Effector memory CD8-positive, alpha-beta T cell (primary cell): ENCODE measurements at regions not wholly inside any gene's neighbourhood (a gene's known extent, or its start where the extent isn't known, plus 50 kb on each side); places are given as distances from the start of the nearest gene placed in this dataset.
"Not testable (repeated sequence)": the region's sequence is repeated elsewhere in the genome, so short reads cannot be mapped to it uniquely, and the experiment has no call there.

Experiments used
- ATAC-seq: fragments of 150-1000 bp; cut with Tn5 transposase; replicated peaks from 2 replicates; pipeline ENCODE4 v1.10.0; 2021; ENCODE audit warnings: mild to moderate bottlenecking, moderate library complexity
- DNase-seq, 3 experiments: peaks; one replicate each; pipeline ENCODE4 v3.0.0; 2021
- H3K27ac Mint-ChIP-seq, 2 donors: one replicate each; pipeline ENCODE4 v1.8.0; 2022; ENCODE audit warnings: mild to moderate bottlenecking in 2 of 2, mixed read lengths in 2 of 2, moderate library complexity in 2 of 2
- H3K27me3 Mint-ChIP-seq, 2 donors: one replicate each; pipeline ENCODE4 v1.8.0; 2022; ENCODE audit warnings: mixed read lengths in 2 of 2
- H3K36me3 Mint-ChIP-seq: one replicate; pipeline ENCODE4 v1.8.0; 2022; ENCODE audit warnings: mild to moderate bottlenecking, moderate library complexity, mixed read lengths; ENCODE audit not compliant: insufficient read depth
- H3K4me1 Mint-ChIP-seq, 2 donors: one replicate each; pipeline ENCODE4 v1.8.0; 2022; ENCODE audit warnings: low read depth in 2 of 2, mixed read lengths in 2 of 2
- H3K4me3 Mint-ChIP-seq, 2 donors: one replicate each; pipeline ENCODE4 v1.8.0; 2022; ENCODE audit warnings: mild to moderate bottlenecking in 2 of 2, mixed read lengths in 2 of 2, moderate library complexity in 2 of 2
- H3K9me3 Mint-ChIP-seq, 2 donors: one replicate each; pipeline ENCODE4 v1.8.0; 2022; ENCODE audit warnings: mixed read lengths in 2 of 2

DNA sequence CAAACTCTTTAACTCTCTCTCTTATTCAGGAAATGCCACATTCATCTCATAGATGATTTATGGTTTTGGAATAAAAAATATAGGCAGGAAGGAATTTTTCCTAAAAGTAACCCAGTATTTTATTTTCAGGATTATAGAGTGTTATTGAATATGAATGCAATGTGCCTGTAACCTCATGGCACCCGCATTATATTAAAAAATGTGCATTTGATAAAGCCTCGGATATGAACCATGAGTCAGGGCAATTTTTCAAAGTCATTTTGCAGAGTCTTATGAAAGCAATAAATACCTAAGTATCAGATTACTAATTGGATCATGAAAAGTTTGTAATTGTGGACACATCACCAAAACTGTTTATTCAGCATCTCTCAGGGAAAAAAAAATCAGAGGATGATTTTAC, 573.8 kb downstream of the TSN start:
- H3K27ac Mint-ChIP-seq = no peak overlapping the region
- peaks cover 1 to 8% of the 10 kb centered on the region in 2 donors for H3K9me3 Mint-ChIP-seq
- no peak for ATAC-seq
- no peak overlapping the region for H3K4me3 Mint-ChIP-seq
- no peaks in the 10 kb centered on the region for H3K4me1 Mint-ChIP-seq
- H3K27me3 Mint-ChIP-seq = no peaks in the 10 kb centered on the region
- DNase-seq = no peak
- no peaks in the 10 kb centered on the region for H3K36me3 Mint-ChIP-seq

GRCh38 chr2:122333932-122334331, 578.5 kb downstream of the TSN start:
- Mint-ChIP-seq H3K27ac (no peak overlapping the region), H3K36me3 (no peaks in the 10 kb centered on the region), H3K4me1 (peaks cover 0 to 1% of the 10 kb centered on the region in 2 donors), H3K27me3 (no peaks in the 10 kb centered on the region), H3K4me3 (no peak overlapping the region), H3K9me3 (peaks cover 1 to 15% of the 10 kb centered on the region in 2 donors)
- ATAC-seq (no peak), DNase-seq (no peak)

- Mint-ChIP-seq H3K27me3 (no peaks in the 10 kb centered on the region), H3K36me3 (no peaks in the 10 kb centered on the region), H3K9me3 (peaks cover 3 to 15% of the 10 kb centered on the region in 2 donors), H3K4me3 (no peak overlapping the region), H3K4me1 (peaks cover 0 to 1% of the 10 kb centered on the region in 2 donors), H3K27ac (no peak overlapping the region)
- no peak for ATAC-seq
- no peak for DNase-seq
Measured at GRCh38 chr2:122338000-122338399, 582.5 kb downstream of the TSN start.

DNA sequence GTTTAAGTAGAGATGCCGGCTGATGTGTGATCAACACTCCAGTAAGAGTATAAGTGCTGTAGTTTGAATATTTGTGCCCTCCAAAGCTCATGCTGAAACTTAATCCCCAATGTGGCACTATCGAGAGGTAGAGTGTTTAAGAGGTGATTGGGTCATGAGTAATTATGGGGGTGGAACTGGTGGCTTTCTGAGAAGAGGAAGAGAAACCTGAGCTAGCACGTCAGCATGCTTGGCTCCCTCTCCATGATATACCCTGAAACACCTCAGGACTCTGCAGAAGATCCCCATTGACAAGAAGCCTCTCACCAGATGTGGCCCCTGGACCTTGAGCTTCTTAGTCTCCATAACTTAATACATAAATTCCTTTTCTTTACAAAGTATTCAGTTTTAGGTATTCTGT, 584.8 kb downstream of the TSN start:
- no peak overlapping the region for H3K4me3 Mint-ChIP-seq
- DNase-seq (no peak), ATAC-seq (no peak)
- no peaks in the 10 kb centered on the region for H3K27me3 Mint-ChIP-seq
- peaks cover 0 to 1% of the 10 kb centered on the region in 2 donors for H3K4me1 Mint-ChIP-seq
- H3K27ac Mint-ChIP-seq = no peak overlapping the region
- peaks cover 3 to 4% of the 10 kb centered on the region in 2 donors for H3K9me3 Mint-ChIP-seq
- H3K36me3 Mint-ChIP-seq = no peaks in the 10 kb centered on the region

- Mint-ChIP-seq H3K4me3 (no peak overlapping the region), H3K27me3 (no peaks in the 10 kb centered on the region), H3K9me3 (peaks cover 4 to 7% of the 10 kb centered on the region in 2 donors), H3K36me3 (no peaks in the 10 kb centered on the region), H3K27ac (no peak overlapping the region), H3K4me1 (peaks cover 0 to 1% of the 10 kb centered on the region in 2 donors)
- no peak for DNase-seq
- no peak for ATAC-seq
Measured at GRCh38 chr2:122341007-122341406, 585.6 kb downstream of the TSN start.

DNA sequence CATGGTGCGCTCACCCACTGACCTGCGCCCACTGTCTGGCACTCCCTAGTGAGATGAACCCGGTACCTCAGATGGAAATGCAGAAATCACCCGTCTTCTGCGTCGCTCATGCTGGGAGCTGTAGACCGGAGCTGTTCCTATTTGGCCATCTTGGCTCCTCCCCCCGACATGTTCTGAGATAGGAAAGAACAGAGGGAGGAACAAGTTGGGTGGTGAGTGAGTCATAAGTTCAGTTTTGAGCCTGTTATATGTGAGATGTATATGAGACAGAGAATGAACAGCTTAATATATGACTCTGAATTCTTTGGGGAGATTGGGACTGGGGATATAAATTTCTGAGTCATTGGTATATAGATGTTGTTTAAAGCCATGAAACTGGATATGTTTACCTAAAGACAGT, 596.7 kb downstream of the TSN start:
- not testable (repeated sequence) for ATAC-seq, H3K27me3 Mint-ChIP-seq, H3K27ac Mint-ChIP-seq, H3K4me1 Mint-ChIP-seq, H3K36me3 Mint-ChIP-seq, DNase-seq, H3K4me3 Mint-ChIP-seq
- H3K9me3 Mint-ChIP-seq = peaks cover 0 to 13% of the 10 kb centered on the region in 2 donors

DNA sequence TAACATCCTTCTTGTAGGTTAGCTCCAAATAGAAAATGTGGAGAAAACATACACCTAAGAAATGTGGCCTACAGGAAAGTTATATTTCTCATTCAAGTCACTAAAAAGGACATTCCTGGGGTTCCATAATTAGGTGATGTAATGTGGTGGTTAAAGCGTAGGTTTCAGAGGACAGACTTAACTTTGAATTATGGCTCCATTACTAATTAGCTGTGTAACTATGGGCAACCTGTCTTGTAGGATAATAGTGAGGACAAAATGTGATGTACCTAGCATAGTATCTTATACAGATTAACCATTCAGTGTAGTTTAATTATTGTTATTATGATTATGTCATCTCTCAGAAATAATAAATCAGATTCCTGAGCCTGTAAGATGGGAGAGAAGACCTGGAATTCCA, 602.5 kb downstream of the TSN start:
- ATAC-seq (no peak), DNase-seq (no peak)
- H3K27ac Mint-ChIP-seq = no peak overlapping the region
- H3K36me3 Mint-ChIP-seq = no peaks in the 10 kb centered on the region
- H3K27me3 Mint-ChIP-seq = no peaks in the 10 kb centered on the region
- H3K4me1 Mint-ChIP-seq = no peaks in the 10 kb centered on the region
- H3K9me3 Mint-ChIP-seq = peaks cover 3 to 13% of the 10 kb centered on the region in 2 donors
- H3K4me3 Mint-ChIP-seq = no peak overlapping the region

DNA sequence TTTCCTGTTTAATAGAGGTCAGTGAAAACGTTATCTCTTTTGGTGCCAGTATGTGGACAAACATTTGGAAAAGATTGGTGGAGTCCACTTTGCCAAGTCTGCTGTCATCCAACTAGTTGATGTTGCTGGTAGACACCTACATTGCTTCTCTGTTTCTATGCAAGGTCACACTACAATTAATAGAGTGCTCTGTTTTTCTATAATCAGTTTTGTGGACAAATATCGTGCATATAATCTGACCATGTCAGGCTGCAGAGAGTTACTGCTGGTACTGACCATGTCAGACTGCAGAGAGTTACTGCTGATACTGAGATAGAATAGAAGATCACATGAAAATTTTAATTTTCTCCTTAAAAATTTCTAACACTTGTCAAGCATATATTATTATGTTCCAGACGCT, 603.3 kb downstream of the TSN start:
- no peaks in the 10 kb centered on the region for H3K36me3 Mint-ChIP-seq
- no peak overlapping the region for H3K27ac Mint-ChIP-seq
- H3K27me3 Mint-ChIP-seq = no peaks in the 10 kb centered on the region
- H3K4me1 Mint-ChIP-seq = no peaks in the 10 kb centered on the region
- no peak overlapping the region for H3K4me3 Mint-ChIP-seq
- peaks cover 3 to 13% of the 10 kb centered on the region in 2 donors for H3K9me3 Mint-ChIP-seq
- DNase-seq (no peak), ATAC-seq (no peak)

- Mint-ChIP-seq H3K27ac (no peak overlapping the region), H3K4me1 (no peaks in the 10 kb centered on the region), H3K27me3 (no peaks in the 10 kb centered on the region), H3K9me3 (peaks cover 0 to 5% of the 10 kb centered on the region in 2 donors), H3K4me3 (no peak overlapping the region), H3K36me3 (no peaks in the 10 kb centered on the region)
- ATAC-seq (no peak), DNase-seq (no peak)
Measured at GRCh38 chr2:122363885-122364284, 608.4 kb downstream of the TSN start.

- no peak overlapping the region for H3K4me3 Mint-ChIP-seq
- ATAC-seq (no peak), DNase-seq (no peak)
- H3K27me3 Mint-ChIP-seq = no peaks in the 10 kb centered on the region
- peaks cover 0 to 9% of the 10 kb centered on the region in 2 donors for H3K9me3 Mint-ChIP-seq
- H3K4me1 Mint-ChIP-seq = no peaks in the 10 kb centered on the region
- no peaks in the 10 kb centered on the region for H3K36me3 Mint-ChIP-seq
- no peak overlapping the region for H3K27ac Mint-ChIP-seq
Measured at GRCh38 chr2:122366427-122366826, 611.0 kb downstream of the TSN start.

DNA sequence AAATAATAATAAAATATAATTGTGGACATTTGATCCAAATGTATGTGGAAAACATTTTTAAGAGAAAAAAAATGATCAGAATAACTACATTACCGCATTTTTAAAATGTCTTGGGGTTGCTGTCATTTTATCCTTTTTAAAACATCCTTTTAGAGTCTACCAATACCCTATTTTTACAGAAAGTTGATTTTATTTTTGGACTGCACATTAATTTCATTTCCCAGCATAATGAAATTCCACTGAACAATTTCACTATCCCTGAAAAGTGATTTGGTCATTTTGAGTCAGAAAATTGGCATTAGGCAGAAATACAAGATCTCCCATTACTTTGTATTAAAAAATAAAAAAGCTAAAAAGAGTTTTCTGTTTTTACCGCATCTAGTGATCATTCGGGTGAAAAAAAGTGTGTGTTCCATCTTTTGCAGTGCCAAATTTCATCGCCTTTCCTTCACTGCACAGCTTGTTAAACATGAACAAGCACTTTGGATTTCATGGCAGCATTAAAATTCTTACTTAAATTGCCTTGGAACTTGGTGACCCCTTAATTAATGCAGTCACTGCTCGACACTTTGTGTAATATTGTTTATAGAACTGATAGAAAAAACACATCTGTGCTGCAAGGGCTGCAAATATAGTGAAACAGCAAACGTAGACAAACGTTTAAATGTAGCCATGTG, 611.7 kb downstream of the TSN start:
- Mint-ChIP-seq H3K9me3 (peaks cover 4 to 11% of the 10 kb centered on the region in 2 donors), H3K27me3 (no peaks in the 10 kb centered on the region), H3K36me3 (no peaks in the 10 kb centered on the region), H3K4me3 (no peak overlapping the region), H3K27ac (no peak overlapping the region), H3K4me1 (no peaks in the 10 kb centered on the region)
- DNase-seq = no peak
- no peak for ATAC-seq

DNA sequence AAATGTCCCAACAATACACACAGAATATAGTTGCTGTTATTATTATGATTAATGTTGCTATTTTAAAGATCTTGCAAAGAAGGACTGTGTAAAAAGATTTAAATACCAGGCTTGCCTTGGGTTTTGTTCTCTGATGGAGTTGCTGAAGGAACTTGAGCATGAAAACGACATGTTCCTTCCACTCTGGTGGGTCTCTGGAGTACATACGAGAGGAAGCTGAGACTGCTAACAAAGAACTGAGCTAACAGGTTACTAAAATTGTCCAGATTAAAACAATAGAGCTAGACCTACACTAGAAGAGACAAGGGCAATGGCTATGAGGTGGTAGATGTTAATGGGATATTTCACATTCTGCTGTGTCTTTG, 612.2 kb downstream of the TSN start:
- Mint-ChIP-seq H3K4me3 (no peak overlapping the region), H3K9me3 (peaks cover 10 to 15% of the 10 kb centered on the region in 2 donors), H3K27me3 (no peaks in the 10 kb centered on the region), H3K4me1 (no peaks in the 10 kb centered on the region), H3K36me3 (no peaks in the 10 kb centered on the region), H3K27ac (no peak overlapping the region)
- no peak for DNase-seq
- ATAC-seq = no peak

DNA sequence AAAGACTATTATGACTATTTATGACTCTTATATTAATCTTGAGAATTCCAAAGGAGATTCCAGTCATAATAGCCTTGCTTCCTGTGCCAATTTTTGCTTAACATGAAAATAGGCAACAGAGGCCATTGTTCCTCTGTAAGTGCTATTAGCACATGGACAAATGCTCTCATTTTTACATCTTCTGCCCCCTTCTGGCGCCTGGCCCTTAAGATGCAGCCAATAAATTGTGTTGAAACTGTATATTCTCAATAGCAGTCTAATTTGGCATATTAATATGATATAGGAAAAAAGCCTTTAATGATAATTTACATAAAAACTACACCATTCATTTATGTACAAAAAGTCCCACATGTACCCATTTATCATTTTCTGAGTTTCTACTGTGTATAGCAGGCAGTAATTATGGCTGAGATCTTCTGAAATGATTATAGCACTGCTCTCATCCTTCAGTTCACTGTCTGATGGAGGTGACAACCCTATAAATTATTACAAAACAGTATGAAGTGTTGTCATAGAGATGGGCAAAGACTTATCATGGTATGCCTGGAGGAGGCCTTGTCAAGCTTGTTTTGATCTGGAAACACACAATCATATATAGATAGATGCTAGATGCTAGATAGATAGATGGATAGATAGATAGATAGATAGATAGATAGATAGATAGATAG, 613.3 kb downstream of the TSN start:
- H3K27me3 Mint-ChIP-seq = no peaks in the 10 kb centered on the region
- no peak for DNase-seq
- no peaks in the 10 kb centered on the region for H3K4me1 Mint-ChIP-seq
- H3K9me3 Mint-ChIP-seq = peaks cover 12 to 14% of the 10 kb centered on the region in 2 donors
- H3K4me3 Mint-ChIP-seq = no peak overlapping the region
- no peak for ATAC-seq
- H3K36me3 Mint-ChIP-seq = no peaks in the 10 kb centered on the region
- no peak overlapping the region for H3K27ac Mint-ChIP-seq

- DNase-seq (no peak), ATAC-seq (no peak)
- Mint-ChIP-seq H3K36me3 (no peaks in the 10 kb centered on the region), H3K27ac (no peak overlapping the region), H3K9me3 (peaks cover 2 to 8% of the 10 kb centered on the region in 2 donors), H3K4me3 (no peak overlapping the region), H3K4me1 (no peaks in the 10 kb centered on the region), H3K27me3 (no peaks in the 10 kb centered on the region)
Measured at GRCh38 chr2:122378521-122378920, 623.1 kb downstream of the TSN start.
